Liver (tissue), 8 donors: ENCODE measurements at regions not wholly inside any gene's neighbourhood (a gene's known extent, or its start where the extent isn't known, plus 50 kb on each side); places are given as distances from the start of the nearest gene placed in this dataset.

Source experiments
- DNase-seq: peaks from one replicate; pipeline ENCODE4 v3.0.0-alpha.2; 2017; ENCODE audit warnings: low spot score
- H3K27ac ChIP-seq, 2 donors: one replicate each; pipeline ENCODE4 v1.7.0; 2013; ENCODE audit warnings: inconsistent platforms in 2 of 2, low read length in 2 of 2, control low read depth in 1 of 2, low read depth in 1 of 2, mild to moderate bottlenecking in 1 of 2
- H3K27me3 ChIP-seq, 4 donors: one replicate each; pipeline versions ENCODE4 v1.6.1 to v1.7.0; 2013; ENCODE audit warnings: low read length in 3 of 4, inconsistent platforms in 1 of 4, mild to moderate bottlenecking in 1 of 4, moderate library complexity in 1 of 4; ENCODE audit not compliant: control insufficient read depth in 4 of 4, insufficient read depth in 4 of 4
- H3K36me3 ChIP-seq, 4 donors: one replicate each; pipeline versions ENCODE4 v1.6.1 to v1.7.0; 2013; ENCODE audit warnings: low read length in 3 of 4, mild to moderate bottlenecking in 3 of 4, low read depth in 1 of 4, moderate library complexity in 1 of 4; ENCODE audit not compliant: control insufficient read depth in 4 of 4, insufficient read depth in 3 of 4
- H3K4me1 ChIP-seq, 4 donors: one replicate each; pipeline versions ENCODE4 v1.6.1 to v1.7.0; 2013; ENCODE audit warnings: low read length in 3 of 4, mild to moderate bottlenecking in 3 of 4, moderate library complexity in 1 of 4; ENCODE audit not compliant: control insufficient read depth in 4 of 4, insufficient read depth in 4 of 4
- H3K4me3 ChIP-seq, 3 donors: one replicate each; pipeline versions ENCODE4 v1.6.1 to v1.7.0; 2013; ENCODE audit warnings: low read length in 3 of 3, control low read depth in 1 of 3, low read depth in 1 of 3, mild to moderate bottlenecking in 1 of 3
- H3K9ac ChIP-seq, 2 donors: one replicate each; pipeline ENCODE4 v1.7.0; 2013; ENCODE audit warnings: low read length in 2 of 2, mild to moderate bottlenecking in 2 of 2, moderate library complexity in 2 of 2, control low read depth in 1 of 2, low read depth in 1 of 2
- H3K9me3 ChIP-seq, 4 donors: one replicate each; pipeline versions ENCODE4 v1.6.1 to v1.7.0; 2013; ENCODE audit warnings: low read length in 3 of 4; ENCODE audit not compliant: control insufficient read depth in 4 of 4
- FOXA1 ChIP-seq: IDR thresholded peaks from 2 replicates; pipeline ENCODE4 v1.6.1; 2016; ENCODE audit warnings: antibody characterized with exemption
- FOXA2 ChIP-seq: IDR thresholded peaks from 2 replicates; pipeline ENCODE4 v1.6.1; 2016; ENCODE audit warnings: antibody characterized with exemption
- GABPA ChIP-seq, 2 donors: IDR thresholded peaks in 1 of 2; conservative IDR thresholded peaks in 1 of 2; 2 replicates each; pipeline ENCODE4 v1.6.1; 2016; ENCODE audit warnings: antibody characterized with exemption in 2 of 2, mild to moderate bottlenecking in 1 of 2, moderate library complexity in 1 of 2
- HNF4A ChIP-seq, 2 donors: conservative IDR thresholded peaks; 2 replicates each; pipeline ENCODE4 v1.6.1; 2016; ENCODE audit warnings: antibody characterized with exemption in 2 of 2, mild to moderate bottlenecking in 2 of 2
- HNF4G ChIP-seq: IDR thresholded peaks from 2 replicates; pipeline ENCODE4 v1.6.1; 2016; ENCODE audit warnings: antibody characterized with exemption
- JUND ChIP-seq, 2 donors: IDR thresholded peaks; 2 replicates each; pipeline ENCODE4 v1.6.1; 2016; ENCODE audit warnings: antibody characterized with exemption in 2 of 2
- NR2F2 ChIP-seq: IDR thresholded peaks from 2 replicates; pipeline ENCODE4 v1.6.1; 2016; ENCODE audit warnings: antibody characterized with exemption
- RAD21 ChIP-seq, 2 donors: IDR thresholded peaks; 2 replicates each; pipeline ENCODE4 v1.6.1; 2016; ENCODE audit warnings: antibody characterized with exemption in 2 of 2, mild to moderate bottlenecking in 2 of 2
- RXRA ChIP-seq, 2 donors: IDR thresholded peaks; 2 replicates each; pipeline ENCODE4 v1.6.1; 2017 to 2018; ENCODE audit warnings: antibody characterized with exemption in 2 of 2, mild to moderate bottlenecking in 1 of 2
- SP1 ChIP-seq: IDR thresholded peaks from 2 replicates; pipeline ENCODE4 v1.6.1; 2018; ENCODE audit warnings: antibody characterized with exemption, mild to moderate bottlenecking
- TAF1 ChIP-seq: conservative IDR thresholded peaks from 2 replicates; pipeline ENCODE4 v1.6.1; 2016; ENCODE audit warnings: antibody characterized with exemption, mild to moderate bottlenecking
- YY1 ChIP-seq: IDR thresholded peaks from 2 replicates; pipeline ENCODE4 v1.6.1; 2016; ENCODE audit warnings: antibody characterized with exemption, mild to moderate bottlenecking
- WGBS: extraction: QIAGEN DNeasy Blood & Tissue Kit; methylation state at CpG from one replicate; pipeline ENCODE4 v1.1.7; 2013; 5-methylcytosine and 5-hydroxymethylcytosine counted together
- TF ChIP-seq, protein P1 (sequence below): fragments of 150-350 bp; IDR thresholded peaks from 2 replicates; pipeline ENCODE4 v1.5.1; 2017; ENCODE audit warnings: improper control_type of control experiment, low read depth, low read length; ENCODE audit not compliant: missing input control
- TF ChIP-seq, protein P2 (sequence below): IDR thresholded peaks from 2 replicates; pipeline ENCODE4 v1.6.1; 2016; ENCODE audit warnings: antibody characterized with exemption, mild to moderate bottlenecking
- TF ChIP-seq, protein P3 (sequence below): IDR thresholded peaks from 2 replicates; pipeline ENCODE4 v1.6.1; 2016; ENCODE audit warnings: antibody characterized with exemption
- TF ChIP-seq, protein P4 (sequence below): IDR thresholded peaks from 2 replicates; pipeline ENCODE4 v1.6.1; 2016; ENCODE audit warnings: antibody characterized with exemption
- TF ChIP-seq, protein P5 (sequence below): IDR thresholded peaks from 2 replicates; pipeline ENCODE4 v1.6.1; 2016; ENCODE audit warnings: antibody characterized with exemption
- donor health status: healthy.
- donor health status: healthy.
- donor health status: healthy.
- donor health status: healthy.
- donor health status: healthy.

DNA sequence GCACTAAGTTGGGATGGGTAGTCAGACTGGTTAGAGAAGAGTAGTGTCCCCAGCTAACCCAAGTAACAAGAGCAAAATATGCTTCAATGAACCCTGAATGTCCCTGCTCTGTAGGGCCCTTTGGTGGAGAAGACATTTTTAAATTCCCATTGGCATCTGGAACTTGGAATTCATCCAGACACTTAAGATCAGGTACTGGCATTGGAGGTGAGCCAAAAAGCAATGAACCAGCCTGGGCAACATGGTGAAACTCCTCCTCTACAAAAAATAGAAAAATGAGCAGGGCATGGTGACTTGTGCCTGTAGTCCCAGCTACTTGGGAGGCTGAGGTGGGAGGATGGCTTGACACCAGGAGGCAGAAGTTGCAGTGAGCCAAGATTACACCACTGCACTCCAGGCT lies 58.9 kb upstream of the ZNF618 start:
- TF ChIP-seq, protein P1, sequence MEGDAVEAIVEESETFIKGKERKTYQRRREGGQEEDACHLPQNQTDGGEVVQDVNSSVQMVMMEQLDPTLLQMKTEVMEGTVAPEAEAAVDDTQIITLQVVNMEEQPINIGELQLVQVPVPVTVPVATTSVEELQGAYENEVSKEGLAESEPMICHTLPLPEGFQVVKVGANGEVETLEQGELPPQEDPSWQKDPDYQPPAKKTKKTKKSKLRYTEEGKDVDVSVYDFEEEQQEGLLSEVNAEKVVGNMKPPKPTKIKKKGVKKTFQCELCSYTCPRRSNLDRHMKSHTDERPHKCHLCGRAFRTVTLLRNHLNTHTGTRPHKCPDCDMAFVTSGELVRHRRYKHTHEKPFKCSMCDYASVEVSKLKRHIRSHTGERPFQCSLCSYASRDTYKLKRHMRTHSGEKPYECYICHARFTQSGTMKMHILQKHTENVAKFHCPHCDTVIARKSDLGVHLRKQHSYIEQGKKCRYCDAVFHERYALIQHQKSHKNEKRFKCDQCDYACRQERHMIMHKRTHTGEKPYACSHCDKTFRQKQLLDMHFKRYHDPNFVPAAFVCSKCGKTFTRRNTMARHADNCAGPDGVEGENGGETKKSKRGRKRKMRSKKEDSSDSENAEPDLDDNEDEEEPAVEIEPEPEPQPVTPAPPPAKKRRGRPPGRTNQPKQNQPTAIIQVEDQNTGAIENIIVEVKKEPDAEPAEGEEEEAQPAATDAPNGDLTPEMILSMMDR = no peak
- TF ChIP-seq FOXA2 = no peak
- TF ChIP-seq NR2F2 = no peak
- TF ChIP-seq, protein P2, sequence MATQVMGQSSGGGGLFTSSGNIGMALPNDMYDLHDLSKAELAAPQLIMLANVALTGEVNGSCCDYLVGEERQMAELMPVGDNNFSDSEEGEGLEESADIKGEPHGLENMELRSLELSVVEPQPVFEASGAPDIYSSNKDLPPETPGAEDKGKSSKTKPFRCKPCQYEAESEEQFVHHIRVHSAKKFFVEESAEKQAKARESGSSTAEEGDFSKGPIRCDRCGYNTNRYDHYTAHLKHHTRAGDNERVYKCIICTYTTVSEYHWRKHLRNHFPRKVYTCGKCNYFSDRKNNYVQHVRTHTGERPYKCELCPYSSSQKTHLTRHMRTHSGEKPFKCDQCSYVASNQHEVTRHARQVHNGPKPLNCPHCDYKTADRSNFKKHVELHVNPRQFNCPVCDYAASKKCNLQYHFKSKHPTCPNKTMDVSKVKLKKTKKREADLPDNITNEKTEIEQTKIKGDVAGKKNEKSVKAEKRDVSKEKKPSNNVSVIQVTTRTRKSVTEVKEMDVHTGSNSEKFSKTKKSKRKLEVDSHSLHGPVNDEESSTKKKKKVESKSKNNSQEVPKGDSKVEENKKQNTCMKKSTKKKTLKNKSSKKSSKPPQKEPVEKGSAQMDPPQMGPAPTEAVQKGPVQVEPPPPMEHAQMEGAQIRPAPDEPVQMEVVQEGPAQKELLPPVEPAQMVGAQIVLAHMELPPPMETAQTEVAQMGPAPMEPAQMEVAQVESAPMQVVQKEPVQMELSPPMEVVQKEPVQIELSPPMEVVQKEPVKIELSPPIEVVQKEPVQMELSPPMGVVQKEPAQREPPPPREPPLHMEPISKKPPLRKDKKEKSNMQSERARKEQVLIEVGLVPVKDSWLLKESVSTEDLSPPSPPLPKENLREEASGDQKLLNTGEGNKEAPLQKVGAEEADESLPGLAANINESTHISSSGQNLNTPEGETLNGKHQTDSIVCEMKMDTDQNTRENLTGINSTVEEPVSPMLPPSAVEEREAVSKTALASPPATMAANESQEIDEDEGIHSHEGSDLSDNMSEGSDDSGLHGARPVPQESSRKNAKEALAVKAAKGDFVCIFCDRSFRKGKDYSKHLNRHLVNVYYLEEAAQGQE = no peak
- TF ChIP-seq, protein P3, sequence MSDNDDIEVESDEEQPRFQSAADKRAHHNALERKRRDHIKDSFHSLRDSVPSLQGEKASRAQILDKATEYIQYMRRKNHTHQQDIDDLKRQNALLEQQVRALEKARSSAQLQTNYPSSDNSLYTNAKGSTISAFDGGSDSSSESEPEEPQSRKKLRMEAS = no peak
- Histone ChIP-seq H3K9me3 (no peaks in the 10 kb centered on the region), H3K36me3 (no peaks in the 10 kb centered on the region), H3K9ac (no peak overlapping the region), H3K4me1 (no peaks in the 10 kb centered on the region), H3K27me3 (no peaks in the 10 kb centered on the region), H3K4me3 (no peak overlapping the region), H3K27ac (no peak overlapping the region)
- no peak for DNase-seq

DNA sequence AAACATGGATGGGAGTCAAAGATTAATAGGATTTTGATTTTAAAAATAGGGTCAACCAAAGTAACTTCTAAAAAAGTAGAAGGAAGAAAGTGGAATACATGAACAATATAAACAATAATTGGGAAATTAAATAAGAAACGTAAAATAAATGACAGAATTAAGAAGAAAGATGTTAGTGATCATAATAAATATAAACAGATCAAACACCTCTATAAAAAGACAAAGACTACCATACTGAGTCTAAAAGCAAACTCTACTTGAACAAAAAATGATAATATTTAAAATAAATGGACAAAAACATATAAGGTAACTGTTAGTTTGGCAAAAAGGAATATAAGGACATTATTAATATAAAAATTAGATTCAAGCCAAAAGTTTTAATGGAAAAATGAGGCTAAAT lies 57.7 kb upstream of the ZNF618 start:
- 82% methylated on average over 1 of the region's 1 CpG for WGBS
- no peak for DNase-seq
- Histone ChIP-seq H3K9me3 (no peaks in the 10 kb centered on the region), H3K36me3 (no peaks in the 10 kb centered on the region), H3K27ac (no peak overlapping the region), H3K27me3 (no peaks in the 10 kb centered on the region), H3K4me3 (no peak overlapping the region), H3K9ac (no peak overlapping the region), H3K4me1 (no peaks in the 10 kb centered on the region)
- no peak for TF ChIP-seq RXRA (IDR thresholded peaks at IDR 0.05)
- TF ChIP-seq RAD21 (IDR thresholded peaks at IDR 0.05) = no peak
- no peak for TF ChIP-seq FOXA1
- no peak for TF ChIP-seq GABPA (IDR thresholded peaks at IDR 0.05 in 1 of 2, conservative IDR thresholded peaks at IDR 0.05 in 1 of 2)
- TF ChIP-seq, protein P1 = no peak
- TF ChIP-seq, protein P3 = no peak
- no peak for TF ChIP-seq HNF4G
- no peak for TF ChIP-seq JUND (IDR thresholded peaks at IDR 0.05)
- no peak for TF ChIP-seq HNF4A (conservative IDR thresholded peaks at IDR 0.05)
- TF ChIP-seq, protein P2 = no peak
- TF ChIP-seq, protein P4, sequence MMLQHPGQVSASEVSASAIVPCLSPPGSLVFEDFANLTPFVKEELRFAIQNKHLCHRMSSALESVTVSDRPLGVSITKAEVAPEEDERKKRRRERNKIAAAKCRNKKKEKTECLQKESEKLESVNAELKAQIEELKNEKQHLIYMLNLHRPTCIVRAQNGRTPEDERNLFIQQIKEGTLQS = no peak
- TF ChIP-seq, protein P5, sequence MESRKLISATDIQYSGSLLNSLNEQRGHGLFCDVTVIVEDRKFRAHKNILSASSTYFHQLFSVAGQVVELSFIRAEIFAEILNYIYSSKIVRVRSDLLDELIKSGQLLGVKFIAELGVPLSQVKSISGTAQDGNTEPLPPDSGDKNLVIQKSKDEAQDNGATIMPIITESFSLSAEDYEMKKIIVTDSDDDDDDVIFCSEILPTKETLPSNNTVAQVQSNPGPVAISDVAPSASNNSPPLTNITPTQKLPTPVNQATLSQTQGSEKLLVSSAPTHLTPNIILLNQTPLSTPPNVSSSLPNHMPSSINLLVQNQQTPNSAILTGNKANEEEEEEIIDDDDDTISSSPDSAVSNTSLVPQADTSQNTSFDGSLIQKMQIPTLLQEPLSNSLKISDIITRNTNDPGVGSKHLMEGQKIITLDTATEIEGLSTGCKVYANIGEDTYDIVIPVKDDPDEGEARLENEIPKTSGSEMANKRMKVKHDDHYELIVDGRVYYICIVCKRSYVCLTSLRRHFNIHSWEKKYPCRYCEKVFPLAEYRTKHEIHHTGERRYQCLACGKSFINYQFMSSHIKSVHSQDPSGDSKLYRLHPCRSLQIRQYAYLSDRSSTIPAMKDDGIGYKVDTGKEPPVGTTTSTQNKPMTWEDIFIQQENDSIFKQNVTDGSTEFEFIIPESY = no peak
- TF ChIP-seq NR2F2 = no peak
- TF ChIP-seq YY1 = no peak
- no peak for TF ChIP-seq TAF1
- no peak for TF ChIP-seq SP1
